ENCODE measurements at regions not wholly inside any gene's neighbourhood (a gene's known extent, or its start where the extent isn't known, plus 50 kb on each side); places are given as distances from the start of the nearest gene placed in this dataset.

DNA sequence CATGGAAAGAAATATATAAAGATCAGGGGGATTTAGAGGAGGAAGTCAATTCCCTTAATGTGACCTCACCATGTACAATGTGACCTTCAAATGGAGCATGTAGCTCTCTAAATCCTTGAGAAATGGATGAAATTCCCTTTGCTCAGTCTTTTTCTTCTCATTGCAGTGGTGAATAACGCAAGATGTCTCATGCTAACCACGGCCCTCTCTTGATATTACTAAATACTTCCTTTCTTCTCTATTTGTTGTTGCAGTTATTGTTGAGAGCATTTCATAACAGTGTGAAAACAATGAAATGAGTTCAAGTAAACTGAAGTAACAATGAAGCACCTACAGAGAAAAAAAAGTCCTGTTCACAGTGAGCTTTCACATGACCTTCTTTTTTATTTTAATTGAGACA lies 55.6 kb downstream of the ZNF281 start:
- DNase-seq = no peak

DNA sequence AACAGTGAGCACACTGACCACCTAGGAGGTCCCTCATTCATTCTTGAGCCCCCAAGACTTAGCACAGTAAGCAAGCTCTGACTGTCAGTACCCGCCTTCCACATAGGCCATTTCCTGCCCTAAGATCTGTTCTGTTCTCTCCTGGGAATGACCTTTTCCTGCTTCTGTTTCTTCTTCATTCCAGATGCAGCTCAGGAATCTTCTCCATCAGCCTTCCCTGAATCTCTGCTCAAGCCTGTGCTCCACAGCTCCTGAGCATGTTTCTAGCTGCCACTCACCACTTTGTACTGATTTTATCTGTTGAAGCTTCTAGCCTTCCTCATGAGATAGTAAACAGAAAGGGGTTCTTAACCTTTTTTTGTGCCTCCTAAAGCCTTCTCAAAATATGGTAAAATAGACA lies 56.6 kb downstream of the ZNF281 start:
- DNase-seq = no peak

DNA sequence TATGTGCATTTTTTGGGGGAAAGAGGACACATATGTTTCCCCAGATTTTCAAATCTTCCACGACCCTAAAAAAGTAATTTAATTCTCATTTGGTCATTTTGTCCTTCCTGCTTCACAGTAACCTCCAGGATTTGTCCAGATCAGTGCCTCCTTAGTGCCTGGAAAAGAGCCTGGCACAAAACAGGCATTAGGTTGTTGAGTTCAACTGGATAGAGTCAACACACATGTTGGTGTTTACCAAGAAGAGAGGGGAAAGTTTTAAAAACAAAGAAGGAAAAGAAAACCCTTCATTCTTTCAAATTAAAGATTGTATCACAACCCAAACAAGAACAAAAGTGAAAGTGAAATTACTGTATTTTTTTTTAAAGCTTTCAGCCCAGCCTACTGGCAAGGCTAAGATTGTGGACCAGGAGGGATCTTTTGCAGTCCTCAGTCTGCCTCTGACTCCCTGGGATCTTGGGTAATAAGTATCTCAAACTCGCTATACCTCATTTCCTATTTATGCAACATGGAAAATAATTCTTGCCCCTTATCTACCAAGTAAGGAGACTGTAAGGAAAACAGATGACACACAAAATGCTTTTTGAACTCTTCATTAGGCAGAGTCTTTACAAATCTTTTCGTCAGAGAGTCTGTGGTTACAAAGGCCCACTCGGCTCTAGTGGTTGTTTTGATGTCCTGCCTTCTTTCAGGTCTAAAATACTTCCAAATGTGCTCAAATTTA lies 57.8 kb downstream of the ZNF281 start:
- no peak for DNase-seq

- no peak for DNase-seq
Observed at GRCh38 chr1:200351425-200351824, 58.4 kb downstream of the ZNF281 start.

GRCh38 chr1:200346700-200347099 lies 63.1 kb downstream of the ZNF281 start:
- DNase-seq = no peak

DNA sequence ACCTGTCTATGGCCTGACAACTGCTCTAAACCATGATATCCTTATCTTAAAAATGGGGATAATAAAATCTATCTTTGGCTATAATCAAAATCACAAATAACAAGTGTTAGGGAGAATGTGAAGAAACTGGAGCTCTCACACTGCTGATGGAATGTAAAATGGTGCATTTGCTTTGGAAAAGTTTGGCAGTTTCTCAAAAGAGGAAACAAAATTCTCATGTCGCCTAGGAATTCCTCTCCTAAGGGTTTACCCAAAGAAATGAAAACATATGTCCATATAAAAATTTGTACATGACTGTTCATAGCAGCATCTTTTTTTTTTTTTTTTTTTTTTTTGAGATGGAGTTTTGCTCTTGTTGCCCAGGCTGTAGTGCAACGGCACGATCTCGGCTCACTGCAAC lies 64.3 kb downstream of the ZNF281 start:
- DNase-seq = no peak

DNA sequence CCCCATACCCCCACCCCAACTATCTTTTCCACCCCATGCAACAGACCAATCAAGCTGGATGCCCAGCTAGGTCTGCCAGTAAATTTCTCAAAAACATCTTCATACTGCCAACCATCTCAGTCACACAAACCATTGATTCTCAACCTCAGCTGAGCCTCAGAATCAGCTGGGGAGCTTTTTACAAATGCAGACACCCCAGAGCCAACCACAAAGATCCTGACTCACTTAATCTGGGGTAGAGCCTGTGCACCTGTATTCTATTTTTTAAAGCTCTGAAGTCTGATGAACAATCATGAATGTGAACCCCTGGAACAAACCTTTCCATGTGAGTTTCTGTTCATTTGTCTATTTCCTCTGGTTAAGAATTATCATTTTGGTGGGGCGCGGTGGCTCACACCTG lies 66.0 kb downstream of the ZNF281 start:
- no peak for DNase-seq

- DNase-seq = no peak
Observed at GRCh38 chr1:200342511-200343311, 67.1 kb downstream of the ZNF281 start.

DNA sequence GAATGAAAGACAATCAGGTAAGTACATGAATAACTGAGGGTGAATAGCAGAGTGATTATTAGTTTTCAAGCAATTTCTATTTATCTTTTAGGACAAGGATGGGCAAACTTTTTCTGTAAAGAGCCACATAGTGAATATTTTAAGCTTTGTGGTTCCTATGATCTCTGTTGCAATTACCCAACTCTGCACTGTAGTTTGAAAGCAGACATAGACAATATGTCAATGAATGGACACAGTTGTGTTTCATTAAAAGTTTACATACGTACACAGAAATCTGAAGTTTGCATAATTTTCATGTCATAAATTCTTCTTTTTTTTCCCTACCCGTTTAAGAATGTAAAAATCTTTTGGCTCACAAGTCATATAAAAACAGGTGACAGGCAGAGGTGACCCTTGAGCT lies 71.4 kb downstream of the ZNF281 start:
- DNase-seq = no peak

DNA sequence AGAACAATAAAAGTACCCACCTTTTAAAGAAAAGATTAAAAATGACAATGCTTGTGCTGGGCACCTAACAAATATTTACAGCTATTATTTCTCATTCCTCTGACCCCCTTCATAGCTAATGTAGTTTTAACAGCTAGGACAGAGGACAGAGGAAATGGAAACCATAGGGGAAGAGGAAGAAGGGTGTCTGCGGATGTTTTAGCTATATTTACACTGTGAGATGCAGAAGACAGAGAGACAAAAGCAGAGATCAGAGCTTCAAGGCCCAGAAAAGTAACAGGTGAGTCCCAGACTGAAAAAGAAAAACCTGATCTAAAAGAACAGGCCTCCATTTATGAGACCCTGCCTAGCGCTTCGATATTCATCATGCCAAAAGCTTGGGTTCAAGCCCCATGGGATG lies 72.0 kb downstream of the ZNF281 start:
- DNase-seq = no peak

- DNase-seq = no peak
Observed at GRCh38 chr1:200337410-200337809, 72.4 kb downstream of the ZNF281 start.

GRCh38 chr1:200336901-200337391 lies 72.9 kb downstream of the ZNF281 start:
- DNase-seq = no peak

GRCh38 chr1:200336101-200336845 lies 73.6 kb downstream of the ZNF281 start:
- no peak for DNase-seq

GRCh38 chr1:200334661-200335256 lies 75.1 kb downstream of the ZNF281 start:
- DNase-seq = no peak

DNA sequence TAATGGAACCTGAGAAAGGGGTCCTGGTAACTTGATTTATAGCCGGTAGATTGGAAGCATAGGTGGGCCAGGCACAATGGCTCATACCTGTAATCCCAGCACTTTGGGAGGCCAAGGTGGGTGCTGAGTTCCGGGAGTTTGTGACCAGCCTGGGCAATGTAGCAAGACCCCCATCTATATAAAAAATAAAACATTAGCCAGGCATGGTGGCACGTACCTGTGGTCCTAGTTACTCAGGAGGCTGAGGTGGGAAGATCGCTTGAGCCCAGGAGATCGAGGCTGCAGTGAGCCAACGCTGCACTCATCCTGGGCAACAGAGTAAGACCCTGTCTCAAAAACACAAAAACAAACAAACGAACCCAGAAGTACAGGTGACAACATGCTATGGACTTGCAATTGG lies 76.5 kb downstream of the ZNF281 start:
- no peak for DNase-seq

DNA sequence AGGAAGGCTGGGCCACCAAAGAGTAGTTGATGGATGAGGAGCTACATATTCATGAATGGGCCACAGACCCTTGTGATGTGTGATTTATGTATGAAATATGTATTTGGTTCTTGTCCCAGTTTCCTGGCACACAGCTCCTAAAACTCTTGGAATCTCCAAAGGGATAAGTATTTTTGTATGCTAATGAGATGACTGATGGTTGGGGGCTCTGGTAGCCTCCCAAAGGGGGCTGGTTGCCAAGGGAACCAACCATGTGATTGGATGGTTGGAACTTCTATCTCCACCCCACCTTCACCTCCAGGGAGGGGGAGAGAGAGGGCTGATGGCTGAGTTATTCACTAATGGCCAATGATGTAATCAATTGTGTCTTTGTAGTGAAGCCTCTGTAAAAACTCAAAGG lies 77.1 kb downstream of the ZNF281 start:
- no peak for DNase-seq

DNA sequence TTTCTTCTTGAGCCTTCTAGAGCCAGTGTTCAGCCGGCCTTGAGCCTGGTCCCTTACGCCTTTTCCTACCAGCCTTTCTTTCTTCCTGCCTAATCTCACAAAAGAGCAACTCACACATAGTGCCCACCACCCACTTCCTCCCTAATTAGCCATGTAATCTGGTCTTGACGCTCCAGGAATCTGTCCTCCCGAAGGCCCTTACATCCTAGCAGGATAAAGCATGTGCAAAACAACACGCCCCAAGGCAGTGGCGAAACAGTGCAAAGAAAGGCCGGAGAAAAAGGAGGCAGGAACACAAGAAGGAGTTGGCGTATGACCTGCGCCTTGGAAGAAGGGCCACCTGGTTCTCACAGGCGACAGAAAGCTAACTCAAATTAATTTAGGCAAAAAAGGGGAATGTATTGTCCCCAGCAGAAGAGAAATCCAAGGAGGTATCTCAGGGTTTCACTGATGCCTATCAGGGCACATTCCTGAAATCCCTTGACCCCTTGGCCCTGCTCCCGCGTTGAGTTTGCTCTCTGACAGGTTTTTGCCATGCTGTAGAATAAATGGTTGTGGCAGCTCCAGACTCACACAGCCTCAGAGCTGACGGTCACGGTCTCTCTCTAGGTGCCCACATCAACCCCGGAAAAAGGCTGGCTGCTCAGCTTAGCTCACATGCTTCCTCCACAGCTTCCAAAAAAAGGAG lies 79.0 kb downstream of the ZNF281 start:
- DNase-seq = no peak

DNA sequence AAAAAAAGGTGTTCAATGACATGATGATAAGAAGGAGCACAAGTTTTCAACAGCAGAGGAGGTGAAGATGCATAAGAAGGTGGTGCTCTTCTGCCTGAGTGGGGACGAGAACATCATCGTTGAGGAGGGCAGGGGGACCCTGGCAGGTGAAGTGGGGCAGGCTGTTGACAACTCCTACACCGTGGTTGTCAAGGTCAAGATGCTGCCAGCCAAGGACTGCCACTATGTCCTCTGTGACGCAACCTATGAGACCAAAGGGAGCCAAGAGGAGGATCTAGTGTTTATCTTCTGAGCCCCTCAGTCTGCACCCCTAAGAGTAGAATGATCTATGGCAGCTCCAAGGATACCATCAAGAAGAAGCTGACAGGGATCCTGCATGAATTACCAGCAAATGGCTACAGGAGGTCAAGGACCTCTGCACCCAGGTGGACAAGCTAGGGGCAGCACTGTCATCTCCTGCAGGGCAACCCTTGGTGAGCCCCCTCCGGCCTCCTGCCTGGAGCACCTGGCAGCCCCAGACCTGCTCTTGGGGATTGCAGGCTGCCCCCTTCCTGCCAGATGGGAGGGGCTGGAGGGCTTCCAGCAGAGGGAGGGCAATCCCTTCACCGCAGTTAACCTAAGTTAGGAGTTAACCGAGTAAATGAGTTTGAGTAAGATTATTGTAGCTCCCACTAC lies 80.5 kb downstream of the ZNF281 start:
- no peak for DNase-seq

GRCh38 chr1:200328379-200328778 lies 81.5 kb downstream of the ZNF281 start:
- no peak for DNase-seq

DNA sequence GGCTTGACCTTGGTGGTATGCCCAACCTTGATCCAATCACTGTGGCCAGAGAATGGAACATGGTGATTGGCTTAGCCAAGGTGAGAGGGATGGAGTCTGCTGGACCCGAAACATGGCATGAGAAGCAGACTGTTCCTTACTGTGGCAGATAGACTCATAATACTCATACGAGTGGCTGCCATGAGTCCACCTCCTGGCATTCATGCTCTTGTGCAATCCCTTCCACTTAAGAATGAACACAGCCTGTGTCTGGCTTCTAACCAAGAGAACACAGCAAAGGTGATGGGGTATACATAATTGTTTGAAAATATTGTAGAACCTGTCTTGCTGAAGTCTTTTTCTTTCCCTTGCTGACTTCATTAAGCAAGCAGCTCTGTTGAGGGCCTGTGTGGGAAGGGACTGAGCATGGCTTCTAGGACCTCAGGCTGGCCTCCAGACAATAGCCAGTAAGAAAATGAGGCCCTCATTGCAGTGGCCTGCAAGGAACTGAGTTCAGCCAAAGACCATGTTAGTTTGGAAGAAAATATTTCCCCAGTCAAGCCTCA lies 85.9 kb downstream of the ZNF281 start:
- no peak for DNase-seq

- no peak for DNase-seq
Observed at GRCh38 chr1:200319148-200319547, 90.7 kb downstream of the ZNF281 start.

DNA sequence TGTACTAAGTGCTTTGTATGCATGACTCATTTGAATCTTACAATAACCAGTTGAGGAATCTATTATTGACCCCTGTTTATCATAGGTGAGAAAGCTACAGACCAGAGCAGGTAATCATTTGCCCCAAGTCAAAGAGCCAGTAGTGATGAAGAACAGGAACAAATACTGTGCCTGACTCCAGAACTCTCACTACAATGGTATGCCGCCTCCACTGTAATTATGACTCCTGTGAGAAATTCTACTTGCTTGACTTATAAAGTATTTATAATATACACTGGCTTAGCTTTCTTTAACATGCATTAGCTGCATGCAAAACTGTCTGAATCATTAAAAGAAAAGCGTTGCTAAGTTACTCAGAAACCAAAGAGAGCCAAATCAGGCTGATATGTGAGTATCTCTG lies 92.6 kb downstream of the ZNF281 start:
- DNase-seq = no peak

All from GDM1 (cell line).